ENCODE measurements at regions not wholly inside any gene's neighbourhood (a gene's known extent, or its start where the extent isn't known, plus 50 kb on each side); places are given as distances from the start of the nearest gene placed in this dataset.

DNA sequence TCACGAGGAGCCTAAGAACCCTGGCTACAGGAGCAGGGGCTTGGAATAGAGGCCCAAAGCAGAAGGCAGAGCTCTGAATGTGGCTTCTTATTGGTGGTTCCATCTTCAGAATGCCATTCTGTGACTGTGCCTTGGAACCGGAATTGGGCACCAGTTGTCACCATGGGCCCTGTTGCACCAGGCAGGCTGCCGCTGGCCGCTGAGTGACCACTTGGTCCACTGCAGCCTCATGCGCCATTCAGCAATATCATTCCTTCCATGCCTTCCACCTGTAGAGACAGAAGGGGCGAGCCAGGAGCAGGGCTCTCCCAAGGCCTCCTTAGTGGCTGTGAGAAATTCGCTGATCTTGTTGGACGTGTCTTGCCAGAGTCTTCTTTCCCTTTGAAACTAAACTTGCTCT is 270.3 kb upstream of the CHD6 start:
- Histone ChIP-seq H3K56ac (replicated peaks; ENCODE audit: insufficient read length, low read depth, low read length) (no peak overlapping the region), H3K4ac (replicated peaks; ENCODE audit: insufficient read length, low read depth, low read length) (peak overlapping the region; percentile 3), H2AFZ (ENCODE audit: low read length) (no peak overlapping the region), H4K91ac (replicated peaks; ENCODE audit: insufficient read length, low read length) (no peak overlapping the region), H2BK12ac (ENCODE audit: low read depth, low read length) (peak overlapping the region; percentile 5; the same call in 1 of the 2 replicates), H3K79me2 (ENCODE audit: control insufficient read depth in 1 of 2, insufficient read depth in 2 of 2, low read length in 2 of 2) (no peaks in the 10 kb centered on the region), H3K14ac (ENCODE audit: insufficient read length) (no peak overlapping the region), H3K23me2 (ENCODE audit: low read depth, low read length) (no peaks in the 10 kb centered on the region), H3K9ac (replicated peaks in 1 of 4; ENCODE audit: extremely low read depth in 1 of 4, low read depth in 3 of 4, low read length in 3 of 4) (no peak overlapping the region), H3K36me3 (ENCODE audit: control insufficient read depth in 2 of 4, insufficient read depth in 4 of 4, low read length in 3 of 4) (no peaks in the 10 kb centered on the region), H4K20me1 (replicated peaks in 1 of 2; ENCODE audit: control insufficient read depth in 1 of 2, insufficient read depth in 2 of 2, low read length in 2 of 2) (no peaks in the 10 kb centered on the region), H2BK15ac (ENCODE audit: low read length) (no peak overlapping the region), H3K27ac (ENCODE audit: low read depth, low read length) (no peak overlapping the region), H3K79me1 (ENCODE audit: low read depth, low read length) (no peaks in the 10 kb centered on the region), H2BK20ac (ENCODE audit: low read length) (no peak overlapping the region), H3K27me3 (replicated peaks in 1 of 4; ENCODE audit: control insufficient read depth in 3 of 4, extremely low read depth in 1 of 4, insufficient read depth in 3 of 4, low read length in 3 of 4) (no peaks in the 10 kb centered on the region), H3K9me3 (ENCODE audit: insufficient read depth in 2 of 2, low read depth in 1 of 2, low read length in 1 of 2) (no peaks in the 10 kb centered on the region), H2BK120ac (replicated peaks; ENCODE audit: low read depth, low read length) (peak overlapping the region; percentile 9), H4K5ac (ENCODE audit: insufficient read length, low read depth, low read length) (no peak overlapping the region), H2AK5ac (ENCODE audit: low read depth, low read length) (no peak overlapping the region), H3K4me2 (ENCODE audit: insufficient read depth in 1 of 2, low read depth in 2 of 2, low read length in 2 of 2) (no peak overlapping the region), H4K8ac (ENCODE audit: extremely low read depth, insufficient read depth, low read length) (peak overlapping the region; percentile 51; the same call in 1 of the 2 replicates), H2BK5ac (ENCODE audit: low read depth, low read length) (no peak overlapping the region), H3K23ac (ENCODE audit: insufficient read length) (no peak overlapping the region), H3K4me1 (replicated peaks in 1 of 4; ENCODE audit: control insufficient read depth in 3 of 4, insufficient read depth in 4 of 4, low read length in 3 of 4) (peaks cover 0 to 15% (median 5%) of the 10 kb centered on the region in 4 experiments; a peak in 6 of 7 replicates), H3K4me3 (ENCODE audit: extremely low read depth in 1 of 4, insufficient read depth in 2 of 4, low read depth in 3 of 4, low read length in 4 of 4) (no peak overlapping the region), H3K18ac (ENCODE audit: extremely low read depth, low read length) (no peak overlapping the region)
- ChIA-PET CTCF (ENCODE audit: partially characterized antibody) (interaction anchor here (0.9 to 4.7 kb wide), 6 partner anchors 67 to 165 kb away, joined by 3 to 22 read pairs (median 6); no protein-coding TSS in a partner anchor), POLR2A (ENCODE audit: partially characterized antibody) (no interaction called here)
- no peak for TF ChIP-seq MAFK (IDR thresholded peaks at IDR 0.05; ENCODE audit: low read depth, low read length)
- TF ChIP-seq, protein P1, sequence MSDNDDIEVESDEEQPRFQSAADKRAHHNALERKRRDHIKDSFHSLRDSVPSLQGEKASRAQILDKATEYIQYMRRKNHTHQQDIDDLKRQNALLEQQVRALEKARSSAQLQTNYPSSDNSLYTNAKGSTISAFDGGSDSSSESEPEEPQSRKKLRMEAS (IDR thresholded peaks at IDR 0.05): no peak
- TF ChIP-seq TAF7 (optimal IDR thresholded peaks at IDR 0.05; ENCODE audit: borderline replicate concordance, low read depth, low read length): no peak
- no peak for TF ChIP-seq SP2 (IDR thresholded peaks at IDR 0.05; ENCODE audit: low read length)
- TF ChIP-seq JUN (IDR thresholded peaks at IDR 0.05; ENCODE audit: low read depth, low read length): no peak
- no peak for TF ChIP-seq JUND (IDR thresholded peaks at IDR 0.05; ENCODE audit: low read length)
- TF ChIP-seq FOSL1 (IDR thresholded peaks at IDR 0.05; ENCODE audit: insufficient read depth, low read depth, low read length): no peak
- no peak for TF ChIP-seq NRF1 (IDR thresholded peaks at IDR 0.05; ENCODE audit: low read depth, low read length)
- TF ChIP-seq TAF1 (IDR thresholded peaks at IDR 0.05; ENCODE audit: low read depth, low read length): no peak
- TF ChIP-seq SAP30 (IDR thresholded peaks at IDR 0.05; ENCODE audit: insufficient read depth, insufficient replicate concordance, low read length): no peak
- TF ChIP-seq KDM5A (IDR thresholded peaks at IDR 0.05; ENCODE audit: low read length): no peak
- no peak for TF ChIP-seq CHD1 (IDR thresholded peaks at IDR 0.05; ENCODE audit: low read depth, low read length)
- no peak for TF ChIP-seq EZH2 (IDR thresholded peaks at IDR 0.05; ENCODE audit: low read depth, low read length, severe bottlenecking)
- FAIRE-seq (no peak), DNase-seq (ENCODE audit: low read depth in 1 of 2, low spot score in 2 of 2) (no peak)
- WGBS, 2 experiments (ENCODE audit: extremely low coverage in 1 of 2, insufficient coverage in 1 of 2, insufficient read length in 1 of 2, insufficient replicate concordance in 2 of 2, low coverage in 1 of 2, low lambda C conversion rate in 2 of 2, missing lambda C conversion rate in 1 of 2): 94% methylated on average over 6 of the region's 8 CpGs; no CpG with 5 or more reads in 1 of the 2 experiments

Measured in H1 (cell line).